Adrenal gland (tissue), 5 donors: ENCODE measurements at regions not wholly inside any gene's neighbourhood (a gene's known extent, or its start where the extent isn't known, plus 50 kb on each side); places are given as distances from the start of the nearest gene placed in this dataset.

Experiments
- CTCF ChIP-seq, 6 experiments: fragments of 450-650 bp in 4 of 6; fragments of 200-600 bp in 2 of 6; sonication (generic) in 1 of 6; IDR thresholded peaks; 1 replicate in 5 of 6; 2 replicates in 1 of 6; pipeline versions ENCODE4 v1.5.1 to v1.8.0; 2016 to 2021; ENCODE audit warnings: antibody characterized with exemption in 6 of 6, mild to moderate bottlenecking in 2 of 6, moderate library complexity in 1 of 6
- POLR2A ChIP-seq, 2 donors: fragments of 450-650 bp; IDR thresholded peaks; one replicate each; pipeline ENCODE4 v1.6.1; 2017; ENCODE audit warnings: antibody characterized with exemption in 2 of 2, mild to moderate bottlenecking in 2 of 2, moderate library complexity in 1 of 2
- donor health status: DM: no; HTN: no; CAD: no.

GRCh38 chr1:58401991-58402390, 144.5 kb downstream of the OMA1 start:
- TF ChIP-seq CTCF (IDR thresholded peaks at IDR 0.05) (no peak), POLR2A (IDR thresholded peaks at IDR 0.05) (no peak)
